ENCODE measurements at regions not wholly inside any gene's neighbourhood (a gene's known extent, or its start where the extent isn't known, plus 50 kb on each side); places are given as distances from the start of the nearest gene placed in this dataset.
"Not testable (repeated sequence)": the region's sequence is repeated elsewhere in the genome, so short reads cannot be mapped to it uniquely, and the experiment has no call there.

DNA sequence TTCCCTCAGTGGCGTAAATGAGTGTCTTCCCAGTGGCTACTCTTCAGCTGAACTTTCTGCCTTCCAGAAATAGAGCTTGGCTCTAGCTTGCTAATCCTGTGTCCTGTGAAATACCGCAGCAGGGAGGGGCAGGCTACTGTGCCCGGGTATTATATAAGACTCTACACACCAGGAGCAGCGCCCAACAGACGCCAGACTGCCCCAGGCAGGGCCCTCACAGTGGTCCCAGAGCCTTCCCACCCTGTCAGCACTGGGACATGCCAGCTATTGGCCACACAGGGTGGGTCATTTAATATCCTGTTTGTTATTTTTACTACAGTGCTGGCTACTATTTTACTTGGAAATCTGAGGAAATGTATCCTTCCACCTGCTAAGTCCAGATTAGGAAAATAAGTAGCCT is 121.0 kb downstream of the FEM1C start:
- Histone ChIP-seq H3K4me3 (no peak overlapping the region), H3K27ac (no peak overlapping the region), H3K9me3 (ENCODE audit: low read depth, low read length) (no peaks in the 10 kb centered on the region), H3K9ac (ENCODE audit: insufficient read length) (no peak overlapping the region), H3K36me3 (ENCODE audit: insufficient read depth, low read length) (no peaks in the 10 kb centered on the region)
- no peak for DNase-seq (ENCODE audit: low read depth, low spot score)
- no peak for TF ChIP-seq EZH2 (IDR thresholded peaks at IDR 0.05)
- no peak for TF ChIP-seq POLR2AphosphoS5 (IDR thresholded peaks at IDR 0.05; ENCODE audit: borderline replicate concordance, low read depth, low read length)
- no peak for TF ChIP-seq FOXP2 (optimal IDR thresholded peaks at IDR 0.05; ENCODE audit: control extremely low read depth, extremely low read length, insufficient read depth)

- DNase-seq (ENCODE audit: low read depth, low spot score) = no peak
- Histone ChIP-seq H3K9me3 (ENCODE audit: low read depth, low read length) (no peaks in the 10 kb centered on the region), H3K9ac (ENCODE audit: insufficient read length) (no peak overlapping the region), H3K27ac (no peak overlapping the region), H3K4me3 (no peak overlapping the region), H3K36me3 (ENCODE audit: insufficient read depth, low read length) (no peaks in the 10 kb centered on the region)
- TF ChIP-seq FOXP2 (optimal IDR thresholded peaks at IDR 0.05; ENCODE audit: control extremely low read depth, extremely low read length, insufficient read depth) = no peak
- TF ChIP-seq EZH2 (IDR thresholded peaks at IDR 0.05) = no peak
- no peak for TF ChIP-seq POLR2AphosphoS5 (IDR thresholded peaks at IDR 0.05; ENCODE audit: borderline replicate concordance, low read depth, low read length)
Measured at GRCh38 chr5:115423051-115423450, 121.5 kb downstream of the FEM1C start.

- not testable (repeated sequence) for H3K9ac ChIP-seq (ENCODE audit: insufficient read length); H3K4me3 ChIP-seq; DNase-seq (ENCODE audit: low read depth, low spot score); H3K9me3 ChIP-seq (ENCODE audit: low read depth, low read length); H3K36me3 ChIP-seq (ENCODE audit: insufficient read depth, low read length); H3K27ac ChIP-seq
Measured at GRCh38 chr5:115420812-115421211, 123.8 kb downstream of the FEM1C start.

DNA sequence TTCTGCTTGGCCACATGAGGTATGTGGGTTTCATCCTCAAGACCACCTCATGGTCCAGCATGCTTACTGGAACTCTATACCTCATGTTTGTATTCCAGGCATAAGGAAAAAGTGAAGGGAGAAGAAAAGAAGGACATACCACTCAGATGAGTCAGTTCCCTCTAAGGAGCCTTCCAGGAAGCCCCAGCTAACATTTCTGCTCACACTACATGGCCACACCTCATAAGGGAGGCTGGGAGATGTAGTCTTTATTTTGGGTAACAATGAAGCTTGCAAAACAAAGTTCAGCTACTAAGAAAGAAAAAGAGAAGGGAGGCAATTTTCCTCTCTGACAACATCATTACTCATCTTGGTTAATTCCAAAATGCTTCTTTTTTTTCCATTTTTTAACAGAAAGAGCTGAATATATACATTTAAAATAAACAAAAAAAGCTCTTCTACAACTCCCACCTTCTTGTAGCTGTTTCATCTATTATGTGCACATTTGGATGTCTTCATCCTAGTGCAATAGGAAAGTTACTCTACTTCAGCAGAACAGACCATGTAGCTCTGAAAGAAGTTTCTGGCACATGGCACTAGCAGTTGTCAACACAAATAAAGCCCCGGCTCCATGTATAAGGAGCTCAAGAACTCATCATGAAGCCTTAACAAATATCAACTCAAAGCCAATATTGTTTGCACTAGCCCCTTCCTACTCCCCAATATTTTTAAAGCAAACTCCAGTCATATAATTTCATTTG is 123.6 kb upstream of the CCDC112 start:
- Histone ChIP-seq H3K27ac (no peak overlapping the region), H3K36me3 (ENCODE audit: insufficient read depth, low read length) (no peaks in the 10 kb centered on the region), H3K4me3 (no peak overlapping the region), H3K9ac (ENCODE audit: insufficient read length) (no peak overlapping the region), H3K9me3 (ENCODE audit: low read depth, low read length) (no peaks in the 10 kb centered on the region)
- DNase-seq (ENCODE audit: low read depth, low spot score) = no peak
- no peak for TF ChIP-seq EZH2 (IDR thresholded peaks at IDR 0.05)
- no peak for TF ChIP-seq FOXP2 (optimal IDR thresholded peaks at IDR 0.05; ENCODE audit: control extremely low read depth, extremely low read length, insufficient read depth)
- no peak for TF ChIP-seq POLR2AphosphoS5 (IDR thresholded peaks at IDR 0.05; ENCODE audit: borderline replicate concordance, low read depth, low read length)

DNA sequence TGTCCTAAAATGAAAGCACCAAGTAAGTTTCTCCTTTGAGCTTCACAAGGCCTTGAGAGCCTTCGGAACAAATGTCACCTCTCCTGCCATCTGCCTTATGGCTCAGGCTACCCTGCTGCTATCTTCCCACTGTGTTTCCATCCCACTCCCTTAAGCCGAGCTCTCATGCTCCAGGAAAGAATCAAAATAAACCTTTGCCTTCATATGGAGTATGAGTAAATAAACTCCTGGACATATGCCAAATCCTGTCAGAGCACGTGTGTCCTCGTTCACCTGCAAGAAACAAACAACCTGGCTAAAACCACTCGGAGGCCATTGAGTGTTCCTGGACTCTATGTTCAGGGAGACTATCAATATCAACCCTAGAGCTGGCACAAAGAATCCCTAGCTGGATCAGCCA is 122.3 kb upstream of the CCDC112 start:
- Histone ChIP-seq H3K9me3 (ENCODE audit: low read depth, low read length) (no peaks in the 10 kb centered on the region), H3K36me3 (ENCODE audit: insufficient read depth, low read length) (no peaks in the 10 kb centered on the region), H3K9ac (ENCODE audit: insufficient read length) (no peak overlapping the region), H3K27ac (no peak overlapping the region), H3K4me3 (no peak overlapping the region)
- no peak for DNase-seq (ENCODE audit: low read depth, low spot score)
- TF ChIP-seq POLR2AphosphoS5 (IDR thresholded peaks at IDR 0.05; ENCODE audit: borderline replicate concordance, low read depth, low read length) = no peak
- no peak for TF ChIP-seq FOXP2 (optimal IDR thresholded peaks at IDR 0.05; ENCODE audit: control extremely low read depth, extremely low read length, insufficient read depth)
- TF ChIP-seq EZH2 (IDR thresholded peaks at IDR 0.05) = no peak

DNA sequence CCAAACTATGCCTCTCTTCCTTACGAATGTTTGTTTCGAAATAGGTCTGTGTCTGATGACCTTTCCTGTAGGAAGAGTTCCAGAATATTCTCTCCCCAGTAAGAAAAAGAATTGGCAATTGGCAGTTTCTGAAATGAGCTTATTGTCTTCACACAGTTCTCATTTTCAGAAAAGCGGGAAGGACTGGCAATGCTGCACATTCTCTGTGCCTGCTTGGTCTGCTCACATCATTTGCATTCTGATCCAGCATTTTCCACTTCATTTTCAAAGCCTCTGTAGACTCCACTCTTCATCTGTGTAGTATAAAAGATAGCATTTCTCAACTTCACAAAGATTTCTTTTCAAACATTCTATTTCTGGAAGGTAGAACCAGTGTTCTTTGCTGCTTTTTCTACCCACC is 120.6 kb upstream of the CCDC112 start:
- no peak for DNase-seq (ENCODE audit: low read depth, low spot score)
- H3K9me3 ChIP-seq (ENCODE audit: low read depth, low read length) = no peaks in the 10 kb centered on the region
- no peaks in the 10 kb centered on the region for H3K36me3 ChIP-seq (ENCODE audit: insufficient read depth, low read length)
- TF ChIP-seq EZH2 (IDR thresholded peaks at IDR 0.05) = no peak
- TF ChIP-seq POLR2AphosphoS5 (IDR thresholded peaks at IDR 0.05; ENCODE audit: borderline replicate concordance, low read depth, low read length) = no peak
- TF ChIP-seq FOXP2 (optimal IDR thresholded peaks at IDR 0.05; ENCODE audit: control extremely low read depth, extremely low read length, insufficient read depth) = no peak
- H3K27ac ChIP-seq = no peak overlapping the region
- no peak overlapping the region for H3K4me3 ChIP-seq
- no peak overlapping the region for H3K9ac ChIP-seq (ENCODE audit: insufficient read length)

DNA sequence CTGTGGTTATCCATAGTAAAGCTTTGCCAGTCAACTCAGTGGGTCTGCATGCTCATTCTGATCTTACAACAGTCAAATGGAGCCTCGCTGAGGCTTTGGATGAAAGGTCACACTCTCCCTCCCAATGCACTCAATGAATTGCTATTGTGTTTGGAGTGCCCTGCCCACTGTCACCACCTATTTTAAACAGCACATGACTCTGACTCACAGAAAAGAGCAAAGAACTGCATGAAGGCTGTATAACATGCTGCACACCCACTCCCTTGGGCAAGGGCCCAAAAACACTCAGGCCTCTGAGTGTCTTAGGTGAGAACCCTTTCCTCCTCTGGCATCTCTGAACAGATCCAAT is 118.7 kb upstream of the CCDC112 start:
- Histone ChIP-seq H3K36me3 (ENCODE audit: insufficient read depth, low read length) (no peaks in the 10 kb centered on the region), H3K4me3 (no peak overlapping the region), H3K9me3 (ENCODE audit: low read depth, low read length) (no peaks in the 10 kb centered on the region), H3K27ac (no peak overlapping the region), H3K9ac (ENCODE audit: insufficient read length) (no peak overlapping the region)
- no peak for DNase-seq (ENCODE audit: low read depth, low spot score)
- no peak for TF ChIP-seq FOXP2 (optimal IDR thresholded peaks at IDR 0.05; ENCODE audit: control extremely low read depth, extremely low read length, insufficient read depth)
- TF ChIP-seq EZH2 (IDR thresholded peaks at IDR 0.05) = no peak
- TF ChIP-seq POLR2AphosphoS5 (IDR thresholded peaks at IDR 0.05; ENCODE audit: borderline replicate concordance, low read depth, low read length) = no peak

DNA sequence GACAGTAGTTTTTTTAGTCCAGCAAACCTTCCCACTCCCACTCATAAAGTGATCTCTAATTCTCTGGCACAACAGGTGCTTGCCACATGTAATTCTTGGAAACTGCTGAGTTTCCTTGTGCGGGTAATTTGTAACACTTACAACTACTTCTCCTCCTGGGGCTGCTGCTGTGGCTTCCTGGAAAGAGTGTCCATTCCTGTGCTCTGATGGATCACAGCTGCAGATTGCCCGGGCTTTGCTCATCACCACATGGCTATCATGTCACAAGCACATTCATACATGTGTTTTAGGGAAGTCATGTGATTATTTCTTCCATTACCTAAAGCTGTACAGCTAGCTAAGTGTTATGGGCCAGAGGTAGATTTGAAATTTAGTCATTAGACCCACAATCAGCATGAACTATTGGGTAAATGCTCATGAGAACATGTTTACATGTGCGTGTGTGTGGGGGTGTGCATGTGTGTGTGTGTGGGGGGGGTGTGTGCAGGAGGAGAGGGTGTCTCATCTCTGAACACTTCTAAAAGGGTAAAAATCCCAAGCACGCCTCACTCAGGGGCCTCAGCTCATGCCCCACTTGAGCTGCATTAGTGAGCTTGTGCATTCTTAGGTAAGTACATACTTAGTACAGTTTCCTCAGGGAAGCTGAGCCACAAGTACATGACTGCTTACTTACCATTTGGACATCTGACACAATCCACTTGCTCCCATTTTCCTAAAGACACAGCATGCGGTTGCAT is 118.1 kb upstream of the CCDC112 start:
- no peaks in the 10 kb centered on the region for H3K36me3 ChIP-seq (ENCODE audit: insufficient read depth, low read length)
- H3K4me3 ChIP-seq = no peak overlapping the region
- no peak overlapping the region for H3K9ac ChIP-seq (ENCODE audit: insufficient read length)
- H3K9me3 ChIP-seq (ENCODE audit: low read depth, low read length) = no peaks in the 10 kb centered on the region
- H3K27ac ChIP-seq = no peak overlapping the region
- TF ChIP-seq FOXP2 (optimal IDR thresholded peaks at IDR 0.05; ENCODE audit: control extremely low read depth, extremely low read length, insufficient read depth) = no peak
- TF ChIP-seq POLR2AphosphoS5 (IDR thresholded peaks at IDR 0.05; ENCODE audit: borderline replicate concordance, low read depth, low read length) = no peak
- TF ChIP-seq EZH2 (IDR thresholded peaks at IDR 0.05) = no peak
- no peak for DNase-seq (ENCODE audit: low read depth, low spot score)

DNA sequence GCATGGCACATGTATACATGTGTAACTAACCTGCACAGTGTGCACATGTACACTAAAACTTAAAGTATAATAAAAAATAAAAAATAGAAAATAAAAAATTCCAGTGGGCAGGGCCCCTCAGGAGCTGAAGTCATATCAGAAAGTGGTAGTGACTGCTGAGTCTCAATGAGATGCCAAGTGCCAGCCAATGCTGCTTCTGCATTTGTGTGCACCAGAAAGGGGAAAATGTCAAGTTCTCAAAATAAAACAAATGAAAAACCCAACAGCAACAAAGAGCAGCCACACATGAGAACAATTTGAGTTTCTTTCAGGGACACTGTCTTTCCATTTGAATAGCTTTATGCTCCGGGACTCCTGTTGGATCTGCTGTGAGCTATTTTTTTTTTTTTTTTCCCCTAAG is 117.2 kb upstream of the CCDC112 start:
- Histone ChIP-seq H3K4me3 (no peak overlapping the region), H3K9ac (ENCODE audit: insufficient read length) (no peak overlapping the region), H3K36me3 (ENCODE audit: insufficient read depth, low read length) (no peaks in the 10 kb centered on the region), H3K9me3 (ENCODE audit: low read depth, low read length) (no peaks in the 10 kb centered on the region), H3K27ac (no peak overlapping the region)
- DNase-seq (ENCODE audit: low read depth, low spot score) = no peak
- TF ChIP-seq POLR2AphosphoS5 (IDR thresholded peaks at IDR 0.05; ENCODE audit: borderline replicate concordance, low read depth, low read length) (no peak), EZH2 (IDR thresholded peaks at IDR 0.05) (no peak), FOXP2 (optimal IDR thresholded peaks at IDR 0.05; ENCODE audit: control extremely low read depth, extremely low read length, insufficient read depth) (no peak)
